SU-DHL-6 (cell line): ENCODE measurements at regions not wholly inside any gene's neighbourhood (a gene's known extent, or its start where the extent isn't known, plus 50 kb on each side); places are given as distances from the start of the nearest gene placed in this dataset.

Experiments
- CTCF ChIP-seq: fragments of 200-600 bp; sonication (generic); IDR thresholded peaks from one replicate; pipeline ENCODE4 v1.5.1; 2017; ENCODE audit warnings: antibody characterized with exemption, mild to moderate bottlenecking, low read length, moderate library complexity; ENCODE audit not compliant: insufficient read depth, poor library complexity, severe bottlenecking
- EZH2phosphoT487 ChIP-seq: fragments of 200-600 bp; sonication (generic), shearing (Covaris generic); conservative IDR thresholded peaks from 2 replicates; pipeline ENCODE4 v1.6.1; 2018; ENCODE audit warnings: mild to moderate bottlenecking, antibody characterized with exemption, low read length, moderate library complexity, mixed read lengths

- no peak for TF ChIP-seq CTCF
- no peak for TF ChIP-seq EZH2phosphoT487
Measured at GRCh38 chr4:11729548-11729947, 300.9 kb upstream of the HS3ST1 start.
